ENCODE measurements at regions not wholly inside any gene's neighbourhood (a gene's known extent, or its start where the extent isn't known, plus 50 kb on each side); places are given as distances from the start of the nearest gene placed in this dataset.
"Not testable (repeated sequence)": the region's sequence is repeated elsewhere in the genome, so short reads cannot be mapped to it uniquely, and the experiment has no call there.

DNA sequence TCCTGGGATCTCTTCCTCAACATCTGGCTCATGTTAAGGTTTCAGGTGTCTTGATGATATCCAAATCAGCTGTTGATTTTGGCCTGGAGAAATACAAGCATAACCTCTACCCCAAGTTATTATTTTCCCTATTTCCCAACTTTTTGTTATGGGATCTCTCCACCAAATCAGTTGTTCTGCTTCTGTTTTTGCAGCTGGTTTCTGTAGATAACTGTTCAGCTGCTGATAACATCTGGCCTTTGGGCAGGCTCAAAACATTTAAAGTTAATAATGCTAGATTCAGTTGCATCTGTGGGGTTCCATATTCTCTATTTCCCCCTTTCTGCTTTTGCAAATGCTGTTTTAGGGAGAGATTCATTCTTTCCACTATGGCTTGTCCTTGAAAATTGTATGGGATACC lies 430.0 kb upstream of the SGO1 start:
- H3K4me3 ChIP-seq (ENCODE audit: low read depth, low read length); H2BK12ac ChIP-seq (ENCODE audit: low read length); H2BK5ac ChIP-seq (ENCODE audit: low read depth, low read length, poor library complexity); H2BK120ac ChIP-seq (ENCODE audit: insufficient read depth, low read length, poor library complexity); H3K4me1 ChIP-seq (ENCODE audit: control insufficient read depth in 1 of 2, insufficient read depth in 2 of 2, low read length in 2 of 2); H3K9me3 ChIP-seq (ENCODE audit: insufficient read depth, low read depth, low read length); H4K12ac ChIP-seq (ENCODE audit: low read depth, low read length); H3K23ac ChIP-seq (ENCODE audit: low read length); H3K14ac ChIP-seq (ENCODE audit: low read length); H3K36me3 ChIP-seq (ENCODE audit: control insufficient read depth in 1 of 2, insufficient read depth in 2 of 2, low read length in 2 of 2); H3K4me2 ChIP-seq (ENCODE audit: low read length); H2AK5ac ChIP-seq (ENCODE audit: low read length); H4K91ac ChIP-seq (ENCODE audit: low read depth, low read length); H3K27me3 ChIP-seq (ENCODE audit: insufficient read depth, low read length); H3K79me1 ChIP-seq (ENCODE audit: low read length); H3K79me2 ChIP-seq (ENCODE audit: control insufficient read depth, insufficient read depth, low read length, poor library complexity); H4K8ac ChIP-seq (ENCODE audit: low read depth, low read length); H3K4ac ChIP-seq (ENCODE audit: low read depth, low read length); H3K18ac ChIP-seq (ENCODE audit: low read length); H3K27ac ChIP-seq (ENCODE audit: low read depth, low read length); DNase-seq; H2AFZ ChIP-seq (ENCODE audit: insufficient read depth, low read length, poor library complexity); H3K9ac ChIP-seq (ENCODE audit: low read length): not testable (repeated sequence)

DNA sequence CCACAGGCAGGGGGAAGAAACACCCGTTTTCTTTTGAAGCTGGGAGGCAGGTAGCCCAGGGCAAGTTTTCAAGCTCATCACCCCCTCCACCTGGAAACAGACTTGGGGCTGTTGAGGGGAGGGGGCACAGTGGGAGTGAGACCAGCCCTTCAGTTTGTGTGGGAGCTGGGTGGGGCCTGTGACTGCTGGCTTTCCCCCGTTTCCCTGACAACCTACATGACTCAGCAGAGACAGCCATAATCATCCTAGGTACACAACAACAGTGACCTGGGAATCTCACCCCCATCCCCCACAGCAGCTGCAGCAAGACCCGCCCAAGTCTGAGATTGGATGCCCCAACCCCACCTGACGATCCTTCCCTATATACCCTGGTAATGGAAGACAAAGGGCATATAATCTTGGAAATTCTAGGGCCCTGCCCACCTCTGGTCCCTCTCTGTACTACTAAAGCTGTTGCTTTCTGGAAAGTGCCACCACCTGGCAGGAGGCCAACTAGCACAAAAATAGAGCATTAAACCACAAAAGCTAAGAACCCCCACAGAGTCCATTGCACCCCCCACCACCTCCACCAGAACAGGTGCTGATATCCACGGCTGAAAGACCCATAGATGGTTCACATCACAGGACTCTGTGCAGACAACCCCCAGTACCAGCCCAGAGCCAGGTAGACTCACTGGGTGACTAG lies 422.2 kb upstream of the SGO1 start:
- Histone ChIP-seq H3K4ac (ENCODE audit: low read depth, low read length) (no peak overlapping the region), H2BK5ac (ENCODE audit: low read depth, low read length, poor library complexity) (no peak overlapping the region), H2AFZ (ENCODE audit: insufficient read depth, low read length, poor library complexity) (no peak overlapping the region), H4K91ac (ENCODE audit: low read depth, low read length) (no peak overlapping the region), H4K12ac (ENCODE audit: low read depth, low read length) (no peak overlapping the region), H3K18ac (ENCODE audit: low read length) (no peak overlapping the region), H3K4me2 (ENCODE audit: low read length) (no peak overlapping the region), H2BK120ac (ENCODE audit: insufficient read depth, low read length, poor library complexity) (no peak overlapping the region), H4K8ac (ENCODE audit: low read depth, low read length) (no peak overlapping the region), H3K27me3 (ENCODE audit: insufficient read depth, low read length) (no peaks in the 10 kb centered on the region), H3K79me2 (ENCODE audit: control insufficient read depth, insufficient read depth, low read length, poor library complexity) (no peaks in the 10 kb centered on the region), H3K36me3 (ENCODE audit: control insufficient read depth in 1 of 2, insufficient read depth in 2 of 2, low read length in 2 of 2) (peaks cover 0 to 1% of the 10 kb centered on the region in 2 experiments), H3K14ac (ENCODE audit: low read length) (no peak overlapping the region), H3K9ac (ENCODE audit: low read length) (no peak overlapping the region), H3K4me3 (ENCODE audit: low read depth, low read length) (no peak overlapping the region), H3K79me1 (ENCODE audit: low read length) (no peaks in the 10 kb centered on the region), H2AK5ac (ENCODE audit: low read length) (no peak overlapping the region), H3K9me3 (ENCODE audit: insufficient read depth, low read depth, low read length) (no peaks in the 10 kb centered on the region), H3K27ac (ENCODE audit: low read depth, low read length) (no peak overlapping the region), H3K23ac (ENCODE audit: low read length) (no peak overlapping the region), H3K4me1 (ENCODE audit: control insufficient read depth in 1 of 2, insufficient read depth in 2 of 2, low read length in 2 of 2) (no peaks in the 10 kb centered on the region), H2BK12ac (ENCODE audit: low read length) (no peak overlapping the region)
- no peak for DNase-seq
- WGBS (ENCODE audit: extremely low coverage, insufficient coverage, insufficient read length), result no CpG with 5 or more reads among the region's 5 CpGs

DNA sequence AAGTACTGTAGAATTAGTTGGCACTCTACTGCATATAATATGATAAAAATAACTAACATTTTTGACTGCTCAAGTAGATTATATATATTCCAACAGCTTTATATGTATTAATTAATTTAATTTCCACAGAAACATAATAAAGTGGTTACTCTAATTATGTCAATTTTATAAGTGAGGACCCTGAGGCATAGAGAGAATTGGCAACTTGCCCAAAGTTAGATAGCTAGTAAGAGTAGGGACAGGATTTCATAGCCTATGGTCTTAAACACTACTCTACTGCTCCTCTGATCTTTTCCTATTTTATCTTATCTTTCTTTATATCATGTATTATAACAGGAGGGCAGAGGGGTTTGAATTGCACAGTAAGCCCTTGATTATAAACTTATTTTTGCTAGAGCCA lies 418.7 kb upstream of the SGO1 start:
- peaks cover 0 to 1% of the 10 kb centered on the region in 2 experiments for H3K36me3 ChIP-seq (ENCODE audit: control insufficient read depth in 1 of 2, insufficient read depth in 2 of 2, low read length in 2 of 2)
- no peak overlapping the region for H3K4me3 ChIP-seq (ENCODE audit: low read depth, low read length)
- H3K9ac ChIP-seq (ENCODE audit: low read length), result no peak overlapping the region
- no peak overlapping the region for H3K4ac ChIP-seq (ENCODE audit: low read depth, low read length)
- H2AK5ac ChIP-seq (ENCODE audit: low read length), result no peak overlapping the region
- no peaks in the 10 kb centered on the region for H3K4me1 ChIP-seq (ENCODE audit: control insufficient read depth in 1 of 2, insufficient read depth in 2 of 2, low read length in 2 of 2)
- H3K18ac ChIP-seq (ENCODE audit: low read length), result no peak overlapping the region
- no peak overlapping the region for H3K27ac ChIP-seq (ENCODE audit: low read depth, low read length)
- H2BK12ac ChIP-seq (ENCODE audit: low read length), result no peak overlapping the region
- no peak overlapping the region for H4K12ac ChIP-seq (ENCODE audit: low read depth, low read length)
- no peak overlapping the region for H3K14ac ChIP-seq (ENCODE audit: low read length)
- H4K8ac ChIP-seq (ENCODE audit: low read depth, low read length), result no peak overlapping the region
- no peak for DNase-seq
- H3K79me1 ChIP-seq (ENCODE audit: low read length), result no peaks in the 10 kb centered on the region
- no peak overlapping the region for H2BK120ac ChIP-seq (ENCODE audit: insufficient read depth, low read length, poor library complexity)
- no peaks in the 10 kb centered on the region for H3K79me2 ChIP-seq (ENCODE audit: control insufficient read depth, insufficient read depth, low read length, poor library complexity)
- no peak overlapping the region for H2AFZ ChIP-seq (ENCODE audit: insufficient read depth, low read length, poor library complexity)
- H3K27me3 ChIP-seq (ENCODE audit: insufficient read depth, low read length), result no peaks in the 10 kb centered on the region
- H4K91ac ChIP-seq (ENCODE audit: low read depth, low read length), result no peak overlapping the region
- no peak overlapping the region for H3K23ac ChIP-seq (ENCODE audit: low read length)
- H2BK5ac ChIP-seq (ENCODE audit: low read depth, low read length, poor library complexity), result no peak overlapping the region
- H3K9me3 ChIP-seq (ENCODE audit: insufficient read depth, low read depth, low read length), result no peaks in the 10 kb centered on the region
- no peak overlapping the region for H3K4me2 ChIP-seq (ENCODE audit: low read length)

DNA sequence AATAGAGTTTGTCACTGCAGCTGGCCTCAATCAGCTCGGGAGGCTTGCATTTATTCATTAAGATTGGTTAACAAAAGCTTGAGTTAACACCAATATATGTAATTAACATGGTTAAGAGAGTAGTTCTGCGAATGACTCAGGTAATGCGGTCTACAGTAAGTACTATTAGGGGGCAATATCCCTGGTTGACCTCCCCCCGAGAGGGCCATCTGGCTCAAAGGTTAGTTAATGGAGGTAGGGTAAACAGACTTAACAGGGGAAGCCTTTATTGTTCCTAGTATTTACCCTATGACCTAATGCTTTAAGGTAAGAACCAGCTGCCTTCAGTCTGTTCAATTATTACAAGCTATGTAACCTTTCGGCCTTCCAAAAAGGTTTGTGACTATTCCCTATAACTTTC lies 403.3 kb upstream of the SGO1 start:
- Histone ChIP-seq H2BK5ac (ENCODE audit: low read depth, low read length, poor library complexity) (no peak overlapping the region), H3K79me2 (ENCODE audit: control insufficient read depth, insufficient read depth, low read length, poor library complexity) (no peaks in the 10 kb centered on the region), H3K4me2 (ENCODE audit: low read length) (no peak overlapping the region), H4K12ac (ENCODE audit: low read depth, low read length) (no peak overlapping the region), H2AK5ac (ENCODE audit: low read length) (no peak overlapping the region), H3K14ac (ENCODE audit: low read length) (no peak overlapping the region), H3K27me3 (ENCODE audit: insufficient read depth, low read length) (no peaks in the 10 kb centered on the region), H3K4me3 (ENCODE audit: low read depth, low read length) (no peak overlapping the region), H4K91ac (ENCODE audit: low read depth, low read length) (no peak overlapping the region), H2AFZ (ENCODE audit: insufficient read depth, low read length, poor library complexity) (no peak overlapping the region), H3K9me3 (ENCODE audit: insufficient read depth, low read depth, low read length) (no peaks in the 10 kb centered on the region), H4K8ac (ENCODE audit: low read depth, low read length) (no peak overlapping the region), H3K4me1 (ENCODE audit: control insufficient read depth in 1 of 2, insufficient read depth in 2 of 2, low read length in 2 of 2) (no peaks in the 10 kb centered on the region), H3K23ac (ENCODE audit: low read length) (no peak overlapping the region), H2BK120ac (ENCODE audit: insufficient read depth, low read length, poor library complexity) (no peak overlapping the region), H2BK12ac (ENCODE audit: low read length) (no peak overlapping the region), H3K36me3 (ENCODE audit: control insufficient read depth in 1 of 2, insufficient read depth in 2 of 2, low read length in 2 of 2) (no peaks in the 10 kb centered on the region), H3K79me1 (ENCODE audit: low read length) (no peaks in the 10 kb centered on the region), H3K9ac (ENCODE audit: low read length) (no peak overlapping the region), H3K18ac (ENCODE audit: low read length) (no peak overlapping the region), H3K27ac (ENCODE audit: low read depth, low read length) (no peak overlapping the region), H3K4ac (ENCODE audit: low read depth, low read length) (no peak overlapping the region)
- WGBS (ENCODE audit: extremely low coverage, insufficient coverage, insufficient read length), result no CpG with 5 or more reads among the region's 5 CpGs
- DNase-seq, result no peak

All from trophoblast cell (in vitro differentiated cells and primary cell).